RKO (cell line): ENCODE measurements at regions not wholly inside any gene's neighbourhood (a gene's known extent, or its start where the extent isn't known, plus 50 kb on each side); places are given as distances from the start of the nearest gene placed in this dataset.
"Not testable (repeated sequence)": the region's sequence is repeated elsewhere in the genome, so short reads cannot be mapped to it uniquely, and the experiment has no call there.

Experiments
- DNase-seq: peaks from one replicate; pipeline ENCODE4 v3.0.0-alpha.2; 2016; ENCODE audit warnings: low spot score

DNA sequence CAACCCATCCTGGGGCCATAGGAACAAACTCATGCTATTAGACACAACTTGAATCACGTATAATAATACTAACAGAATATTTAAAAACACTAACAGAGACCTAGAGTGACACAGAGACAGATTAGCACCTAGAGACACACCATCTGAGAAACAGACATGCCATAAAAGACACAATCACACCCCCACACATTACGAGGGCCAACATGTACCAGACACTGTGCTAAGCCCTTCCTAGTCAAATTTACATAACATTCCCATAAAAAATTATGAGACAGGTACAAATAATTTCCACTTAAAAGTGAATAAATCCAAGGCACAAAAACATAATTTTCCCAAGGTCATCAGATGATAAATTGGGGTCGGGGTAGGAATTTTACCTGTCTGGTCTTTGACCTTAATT, 141.1 kb upstream of the PRSS16 start:
- no peak for DNase-seq

DNA sequence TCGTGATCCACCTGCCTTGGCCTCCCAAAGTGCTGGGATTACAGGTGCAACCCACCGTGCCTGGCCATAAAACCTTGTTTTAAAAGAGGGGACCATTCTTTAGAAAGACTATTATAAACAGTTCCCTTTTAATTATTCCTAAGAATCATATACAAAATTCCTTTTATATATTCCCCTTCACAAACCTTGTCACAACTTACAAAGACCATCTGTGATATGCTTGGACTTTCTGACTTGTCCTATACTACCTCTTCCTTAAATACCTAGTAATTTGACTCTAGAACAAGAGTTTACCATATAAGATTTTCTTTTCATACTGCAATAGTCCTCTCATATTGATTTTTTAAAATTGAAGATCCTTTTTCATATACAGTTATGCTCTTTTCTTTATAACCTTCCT, 135.8 kb upstream of the PRSS16 start:
- no peak for DNase-seq

DNA sequence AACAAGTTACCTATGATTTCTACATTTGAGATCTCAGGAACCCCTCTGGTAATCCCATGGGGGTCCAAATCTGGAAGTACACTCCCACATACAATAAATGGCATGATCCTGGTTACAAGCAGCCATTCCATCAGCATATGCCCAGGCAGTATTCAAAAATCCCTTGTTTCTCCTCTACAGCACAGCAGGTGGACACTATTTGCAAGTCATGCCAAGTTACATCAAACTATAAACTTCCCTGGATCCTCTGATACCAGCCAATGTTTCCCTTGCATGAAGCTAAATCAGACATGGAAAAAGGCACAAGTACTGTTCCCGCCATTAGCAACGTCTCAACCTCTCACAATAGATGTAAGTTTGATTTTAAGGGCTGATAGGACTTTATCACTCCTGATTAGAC, 134.5 kb upstream of the PRSS16 start:
- no peak for DNase-seq

DNA sequence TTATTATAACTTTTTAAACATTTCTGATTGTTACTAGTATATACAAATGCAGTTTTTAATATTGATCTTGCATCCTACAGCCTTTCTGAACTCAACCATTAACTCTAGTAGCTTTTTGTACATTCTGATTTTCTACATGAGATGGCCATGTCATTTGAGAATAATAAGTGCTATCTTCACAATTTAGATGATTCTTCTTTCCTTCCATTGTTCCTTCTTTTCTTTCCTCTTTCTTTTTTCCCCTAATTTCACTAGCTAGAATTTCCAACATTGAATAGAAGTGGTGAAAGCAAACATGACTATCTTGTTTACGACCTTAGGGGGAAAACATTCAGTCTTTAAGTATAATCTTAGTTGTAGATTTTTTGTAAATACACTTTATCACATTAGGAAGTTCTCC, 128.2 kb upstream of the PRSS16 start:
- DNase-seq: no peak

DNA sequence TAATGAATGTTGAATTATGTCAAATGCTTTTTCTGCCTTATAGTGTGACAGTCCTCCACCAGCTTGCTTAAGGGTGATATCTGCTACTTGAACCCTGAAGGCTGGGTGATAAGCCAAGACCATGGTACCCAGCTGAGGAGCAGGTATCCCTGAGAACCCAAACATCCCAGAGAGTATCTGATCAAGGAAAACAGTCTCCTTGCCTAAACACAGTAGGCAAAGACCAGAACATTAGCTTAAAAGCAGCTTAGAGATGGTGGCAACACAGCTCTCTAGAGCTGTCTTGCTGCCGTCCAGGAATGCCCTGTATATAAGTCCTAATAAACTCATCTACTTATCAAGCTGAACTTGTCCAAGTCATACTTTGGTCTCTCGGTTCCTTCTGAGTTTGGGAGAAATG, 127.7 kb upstream of the PRSS16 start:
- no peak for DNase-seq

DNA sequence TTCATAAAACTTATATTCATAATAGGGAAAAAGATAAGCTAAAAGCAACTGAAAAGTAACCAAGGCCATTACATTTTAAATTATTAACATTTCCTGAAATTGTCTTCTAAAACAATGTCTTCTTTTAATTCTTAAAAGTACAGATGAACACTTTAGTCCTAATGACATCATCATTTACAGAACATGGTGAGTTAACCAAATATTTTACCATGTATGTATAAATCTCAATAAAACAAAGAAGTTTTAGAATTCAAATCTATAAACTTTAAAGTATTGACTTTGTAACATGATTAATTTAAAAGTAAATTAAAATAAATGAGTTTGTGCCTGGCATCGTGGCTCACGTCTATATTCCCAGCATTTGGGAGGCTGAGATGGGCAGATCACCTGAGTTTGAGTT, 125.9 kb upstream of the PRSS16 start:
- DNase-seq: no peak

DNA sequence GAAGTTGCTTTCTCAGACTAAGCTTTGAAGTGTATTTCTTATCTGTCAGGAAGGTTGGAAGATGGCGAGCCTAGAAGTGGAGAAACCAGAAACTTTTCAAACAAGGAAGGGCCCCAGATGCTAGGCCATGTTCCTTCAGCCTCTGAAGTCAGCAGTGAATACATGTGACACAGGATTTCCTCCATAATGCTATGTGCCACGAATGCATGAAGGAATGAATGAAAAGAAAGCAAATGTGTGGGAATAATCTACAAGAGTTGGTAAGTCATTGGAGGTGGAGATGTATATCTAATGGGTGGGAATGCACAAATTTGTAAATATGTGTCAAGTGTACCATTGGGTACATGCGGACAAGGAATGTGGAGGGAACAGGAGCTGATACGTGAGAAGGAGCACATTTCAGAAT, 123.2 kb upstream of the PRSS16 start:
- DNase-seq: no peak

DNA sequence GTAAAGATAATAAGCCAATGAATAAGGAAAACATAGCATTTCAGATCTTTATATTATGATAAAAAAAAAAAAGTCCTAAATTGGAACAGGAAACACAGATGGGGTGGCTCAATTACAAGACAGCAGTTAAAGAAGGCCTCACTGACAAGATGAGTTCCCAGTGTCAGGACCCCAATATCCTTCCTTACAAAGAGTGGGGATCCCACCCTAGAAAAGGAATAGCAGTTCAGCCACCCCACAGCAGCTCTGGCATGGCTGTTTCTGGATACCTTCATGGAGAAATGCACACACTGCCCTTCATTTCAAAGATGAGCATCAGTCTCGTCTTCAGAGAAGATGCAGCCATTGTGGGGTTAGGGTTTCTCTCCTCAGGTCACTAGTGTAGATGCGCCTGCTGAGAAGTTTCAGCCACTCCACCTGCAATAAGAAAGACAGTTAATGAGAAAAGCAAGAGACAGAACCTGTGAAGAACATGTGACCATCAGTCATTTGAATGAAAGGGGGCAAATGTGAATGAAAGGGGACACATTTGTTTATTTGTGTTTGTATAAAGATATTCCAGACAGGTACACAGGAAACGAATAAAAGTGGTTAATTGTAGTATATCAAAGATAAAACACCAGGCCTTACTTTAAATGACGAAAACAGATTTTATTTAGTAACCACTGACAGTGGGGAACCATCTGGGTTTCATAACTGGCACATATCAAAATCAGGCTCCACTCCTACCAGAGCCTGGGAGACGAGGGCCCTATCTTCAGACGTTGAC, 121.3 kb upstream of the PRSS16 start:
- DNase-seq: no peak

DNA sequence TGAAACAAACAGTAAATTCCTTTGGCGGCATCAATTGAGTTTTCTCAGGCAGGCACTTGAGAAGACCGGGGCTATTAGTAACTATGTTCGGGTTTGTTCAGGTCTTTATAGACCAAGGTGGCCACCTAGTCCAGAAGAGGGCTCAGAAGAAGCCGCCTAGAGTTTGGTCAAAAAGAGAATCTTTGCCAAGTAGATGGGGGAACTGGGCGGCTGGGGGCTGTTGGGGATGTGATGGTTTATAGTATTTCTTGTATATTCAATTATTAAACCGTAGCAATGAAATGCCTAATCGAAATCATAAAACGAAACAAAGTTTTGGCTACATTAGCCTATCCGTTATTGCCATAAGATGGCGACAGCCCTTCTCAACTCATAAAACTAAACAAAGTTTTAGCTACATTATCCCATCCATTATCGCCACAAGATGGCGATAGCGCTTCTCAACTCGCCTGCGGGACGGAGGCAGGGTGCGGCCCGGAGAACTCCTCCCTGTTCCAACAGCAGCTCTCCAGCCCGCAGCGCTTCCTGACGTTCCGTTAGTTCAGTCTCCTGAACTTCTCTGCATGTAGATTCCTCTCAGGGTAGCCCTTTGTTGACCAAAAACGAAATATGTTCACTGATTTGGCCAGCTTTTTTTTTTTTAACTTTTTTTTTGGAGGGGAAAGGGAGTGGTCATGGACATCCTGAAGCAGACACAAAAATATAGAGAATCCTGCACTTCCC, 120.5 kb upstream of the PRSS16 start:
- DNase-seq: peak; percentile 93

DNA sequence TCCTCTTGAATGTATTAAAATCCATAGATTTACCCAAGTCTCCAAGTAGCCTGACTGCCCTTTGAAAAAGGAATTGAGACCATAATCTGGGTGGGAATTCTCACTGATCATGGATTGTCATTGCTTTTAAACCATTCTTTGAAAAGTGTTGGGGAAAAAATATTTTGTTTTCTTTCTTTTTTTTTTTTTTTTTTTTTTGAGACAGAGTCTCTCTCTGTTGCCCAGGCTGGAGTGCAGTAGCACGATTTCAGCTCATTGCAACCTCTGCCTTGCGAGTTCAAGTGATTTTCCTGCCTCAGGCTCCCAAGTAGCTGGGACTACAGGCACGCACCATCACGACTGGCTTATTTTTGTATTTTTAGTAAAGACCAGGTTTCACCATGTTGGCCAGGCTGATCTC, 119.6 kb upstream of the PRSS16 start:
- DNase-seq: not testable (repeated sequence)

DNA sequence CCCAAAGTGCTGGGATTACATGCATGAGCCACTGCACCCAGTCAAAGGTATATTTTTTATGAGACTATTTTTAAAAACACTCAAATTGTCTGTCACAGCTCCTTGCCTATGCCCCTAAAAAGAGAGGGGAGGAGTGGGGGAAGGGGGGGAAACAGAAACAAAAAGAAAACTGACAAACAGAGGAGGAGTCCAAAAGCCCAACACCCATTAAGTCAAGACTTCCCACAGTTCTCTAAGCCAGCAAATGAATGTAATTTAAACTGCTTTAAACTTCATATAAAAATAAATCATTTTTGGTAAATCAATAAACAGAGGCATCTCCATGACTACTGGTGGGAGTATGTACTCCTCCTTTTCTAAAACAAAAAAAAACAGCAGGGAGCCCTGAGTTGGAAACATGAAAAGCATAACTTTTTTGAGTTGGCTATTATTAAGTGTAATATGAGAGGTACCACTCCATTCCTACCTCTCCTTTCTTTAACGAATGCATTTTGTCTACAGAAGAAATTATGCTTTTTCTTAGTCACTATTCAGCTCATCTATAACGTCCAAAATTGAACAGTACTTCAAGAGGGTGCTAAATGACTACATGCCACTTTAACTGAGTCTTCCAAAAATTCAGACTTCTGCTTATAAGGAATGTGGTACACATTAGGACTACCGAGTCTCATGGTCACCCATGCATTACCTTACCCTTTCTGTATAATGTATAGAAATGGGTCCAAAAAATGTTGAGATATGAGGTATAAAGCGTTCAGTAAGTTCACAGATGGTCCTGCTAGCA, 119.0 kb upstream of the PRSS16 start:
- DNase-seq: no peak

DNA sequence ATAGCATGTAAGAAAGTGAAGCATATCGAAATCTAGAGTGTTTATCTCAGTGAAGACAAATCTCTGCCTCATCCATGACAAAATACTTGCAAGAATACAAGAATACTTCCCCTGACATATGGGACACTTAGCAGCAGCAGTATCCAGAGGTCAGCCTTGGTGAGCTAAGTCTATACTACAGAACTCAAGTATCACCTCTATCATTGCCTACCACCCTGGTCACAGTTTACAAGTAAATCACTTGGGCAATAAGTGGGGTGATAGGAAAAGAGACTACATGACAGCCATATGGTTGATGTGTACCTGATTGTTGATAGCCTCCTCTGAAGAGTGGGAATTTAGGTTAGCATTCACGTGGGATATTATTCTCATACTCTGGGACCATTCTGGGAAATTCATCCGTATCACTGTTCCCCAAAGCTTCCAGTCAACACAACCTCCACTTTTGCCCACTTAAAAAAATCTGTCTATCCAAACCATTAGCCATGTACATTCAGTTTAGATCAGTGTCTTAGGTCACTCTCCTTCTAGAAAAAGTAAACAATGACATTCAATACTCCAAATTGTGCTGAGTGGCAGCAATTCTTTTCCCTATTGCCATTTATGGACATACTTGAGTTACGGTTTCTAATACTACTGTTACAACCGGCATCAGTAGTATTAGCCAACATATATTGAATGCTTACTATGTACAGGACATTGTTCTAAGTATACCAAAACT, 118.2 kb upstream of the PRSS16 start:
- no peak for DNase-seq

DNA sequence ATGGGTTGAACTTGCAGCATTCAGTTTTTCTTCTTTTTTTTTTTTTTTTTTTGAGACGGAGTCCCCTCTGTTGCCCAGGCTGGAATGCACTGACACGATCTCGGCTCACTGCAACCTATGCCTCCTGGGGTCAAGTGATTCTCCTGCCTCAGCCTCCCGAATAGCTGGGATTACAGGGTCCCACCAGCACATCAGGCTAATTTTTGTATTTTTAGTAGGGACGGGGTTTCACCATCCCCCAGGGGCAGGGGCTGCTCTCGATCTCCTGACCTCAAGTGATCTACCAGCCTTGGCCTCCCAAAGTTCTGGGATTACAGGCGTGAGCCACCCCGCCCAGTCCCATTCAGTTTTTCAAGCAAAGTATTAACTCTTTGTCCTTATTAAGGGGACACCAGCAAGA, 117.6 kb upstream of the PRSS16 start:
- DNase-seq: no peak

DNA sequence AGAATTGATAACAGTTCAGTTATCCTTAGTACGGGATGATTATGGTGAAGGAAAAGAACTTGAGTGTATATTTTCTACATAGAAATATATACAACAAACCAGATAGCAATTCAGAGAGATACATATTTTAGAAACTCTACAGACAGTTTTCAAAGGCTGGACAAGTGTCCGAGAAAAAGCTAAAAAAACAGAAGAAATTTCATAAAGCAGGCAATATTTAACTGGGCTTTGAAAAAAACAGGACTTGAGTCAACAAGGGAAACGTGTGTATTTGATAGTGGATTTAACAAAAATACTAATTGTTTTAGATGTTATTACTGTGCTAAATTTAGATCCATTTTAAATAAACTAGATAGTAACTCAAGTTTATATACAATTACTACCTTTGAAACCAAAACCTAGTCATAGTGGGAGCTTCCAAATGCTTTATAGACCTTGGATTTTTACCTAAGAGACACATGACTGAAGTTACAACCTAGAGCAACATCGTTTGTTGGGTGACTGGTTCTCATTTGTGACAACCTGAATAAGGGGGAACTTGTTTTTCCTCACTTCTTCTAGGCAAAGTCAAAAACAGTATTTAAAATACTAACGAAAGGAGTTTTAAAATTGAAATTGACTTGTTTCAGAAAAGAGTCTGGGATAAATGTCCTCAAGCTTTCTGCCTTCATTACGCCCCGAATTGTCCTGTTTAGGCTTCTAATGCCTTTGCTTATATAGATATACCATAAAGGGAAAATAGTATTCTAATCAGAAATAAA, 116.7 kb upstream of the PRSS16 start:
- DNase-seq: peak; percentile 40

DNA sequence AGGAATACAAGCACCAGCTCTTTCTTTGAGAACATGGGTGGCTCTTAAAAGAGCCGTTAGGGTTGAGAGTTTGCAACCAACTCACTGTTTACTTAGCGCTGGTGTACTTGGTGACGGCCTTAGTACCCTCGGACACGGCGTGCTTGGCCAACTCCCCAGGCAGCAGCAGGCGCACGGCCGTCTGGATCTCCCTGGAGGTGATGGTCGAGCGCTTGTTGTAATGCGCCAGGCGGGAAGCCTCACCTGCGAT, 115.3 kb upstream of the PRSS16 start:
- peak; percentile 88 for DNase-seq

DNA sequence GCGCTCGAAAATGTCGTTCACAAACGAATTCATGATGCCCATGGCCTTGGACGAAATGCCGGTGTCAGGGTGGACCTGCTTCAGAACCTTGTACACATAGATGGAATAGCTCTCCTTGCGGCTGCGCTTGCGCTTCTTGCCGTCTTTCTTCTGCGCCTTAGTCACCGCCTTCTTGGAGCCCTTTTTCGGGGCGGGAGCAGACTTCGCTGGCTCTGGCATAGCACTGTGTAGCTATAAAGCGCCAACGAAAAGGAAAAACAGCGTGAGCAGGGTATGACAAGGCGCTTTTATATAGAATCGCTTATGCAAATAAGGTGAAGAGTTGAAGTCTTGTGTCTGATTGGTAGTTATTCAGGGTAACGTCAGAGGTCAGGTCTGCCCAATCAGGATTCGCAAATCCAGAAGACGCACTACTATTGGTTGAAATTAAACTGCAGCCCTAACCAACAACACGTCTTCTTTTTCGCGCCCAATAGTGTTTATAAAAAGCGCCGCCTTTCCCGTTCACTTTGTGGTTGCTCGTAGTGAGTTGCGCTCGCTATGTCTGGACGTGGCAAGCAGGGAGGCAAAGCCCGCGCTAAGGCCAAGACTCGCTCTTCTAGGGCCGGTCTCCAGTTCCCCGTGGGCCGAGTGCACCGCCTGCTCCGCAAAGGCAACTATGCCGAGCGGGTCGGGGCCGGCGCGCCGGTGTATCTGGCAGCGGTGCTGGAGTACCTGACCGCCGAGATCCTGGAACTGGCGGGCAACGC, 114.8 kb upstream of the PRSS16 start:
- peak; percentile 100 for DNase-seq

DNA sequence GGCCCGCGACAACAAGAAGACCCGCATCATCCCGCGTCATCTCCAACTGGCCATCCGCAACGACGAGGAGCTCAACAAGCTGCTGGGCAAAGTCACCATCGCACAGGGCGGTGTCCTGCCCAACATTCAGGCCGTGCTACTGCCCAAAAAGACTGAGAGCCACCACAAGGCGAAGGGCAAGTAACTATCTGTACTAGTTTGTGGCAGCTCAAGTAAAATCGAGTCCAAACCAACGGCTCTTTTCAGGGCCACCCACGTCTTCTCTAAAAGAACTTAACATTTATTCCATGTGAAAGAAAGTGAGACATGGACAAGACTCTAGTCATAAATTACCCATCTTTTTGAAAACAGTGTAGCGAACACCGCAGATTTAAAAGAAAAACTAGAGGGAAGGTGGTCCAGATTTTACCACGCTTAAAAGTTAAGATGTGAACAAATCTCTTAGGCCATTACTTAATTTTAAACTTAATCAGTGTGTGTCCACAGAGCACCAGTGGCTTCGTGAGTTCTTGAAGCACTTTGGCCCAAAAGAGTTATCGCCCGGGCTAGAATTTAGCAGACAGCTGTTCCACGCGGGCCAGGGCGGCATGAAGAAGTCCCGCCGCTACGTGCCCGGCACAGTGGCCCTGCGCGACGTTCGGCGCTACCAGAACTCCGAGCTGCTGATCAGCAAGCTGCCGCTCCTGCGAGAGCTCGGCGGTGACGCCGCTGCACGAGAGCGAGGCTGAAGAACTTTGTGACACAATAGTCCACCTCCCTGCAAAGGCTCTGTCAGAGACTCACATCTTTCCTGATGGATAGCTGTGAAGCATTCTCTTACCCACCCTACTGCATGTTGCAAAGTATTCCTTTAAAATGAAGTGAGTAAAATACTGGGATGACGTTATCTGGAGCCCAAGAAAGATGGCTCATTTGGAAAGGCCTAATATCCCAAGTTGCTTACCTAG, 113.9 kb upstream of the PRSS16 start:
- DNase-seq: peak; percentile 90

DNA sequence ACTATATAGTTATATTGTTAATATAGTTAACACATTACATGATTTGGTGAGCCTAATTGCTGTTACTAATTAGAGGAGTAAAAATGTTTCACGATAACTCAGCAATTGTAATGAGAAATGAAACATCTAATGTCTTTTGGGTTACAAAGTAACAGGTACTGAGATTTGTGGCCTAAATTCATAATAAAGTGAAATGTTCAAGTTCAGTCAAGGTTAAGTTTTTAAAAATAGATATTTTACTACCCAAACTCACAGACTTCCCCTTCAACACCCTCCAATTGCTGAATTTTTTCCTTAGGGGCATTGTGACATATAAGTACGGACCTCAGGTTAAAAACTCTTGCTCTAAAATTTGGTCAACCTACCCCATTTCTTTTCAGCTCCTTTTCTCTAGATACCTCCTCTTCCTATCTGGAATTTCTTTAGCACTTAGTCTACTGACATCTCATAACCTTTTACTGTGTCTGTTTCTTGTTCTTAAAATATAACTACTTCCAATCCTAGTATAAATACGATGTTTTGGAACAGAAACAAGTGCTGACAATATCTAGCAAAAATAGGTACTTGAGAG, 112.3 kb upstream of the PRSS16 start:
- DNase-seq: no peak

DNA sequence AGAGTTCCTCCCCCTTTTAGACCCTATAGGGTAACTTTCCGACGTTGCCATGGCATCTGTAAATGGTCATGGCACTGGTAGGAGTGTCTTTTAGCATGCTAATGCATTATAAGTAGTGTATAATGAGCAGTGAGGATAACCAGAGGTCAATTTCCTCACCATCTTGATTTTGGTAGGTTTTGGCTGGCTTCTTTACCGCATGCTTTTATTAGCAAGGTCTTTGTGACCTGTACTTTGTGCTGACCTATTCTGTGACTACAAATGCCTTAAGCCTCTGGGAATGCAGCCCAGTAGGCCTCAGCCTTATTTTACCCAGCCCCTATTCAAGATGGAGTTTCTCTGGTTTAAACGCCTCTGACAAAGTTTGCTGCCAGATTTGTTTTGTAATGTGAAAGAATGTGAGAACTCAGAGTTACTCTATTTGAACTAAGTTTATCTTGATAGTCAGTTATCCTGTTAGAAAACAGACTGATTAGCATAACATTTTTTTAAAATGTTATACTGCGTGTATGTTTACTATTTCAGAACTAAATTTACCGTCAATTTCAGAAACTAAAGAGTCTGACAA, 111.3 kb upstream of the PRSS16 start:
- no peak for DNase-seq
